H1 (cell line): ENCODE measurements at regions not wholly inside any gene's neighbourhood (a gene's known extent, or its start where the extent isn't known, plus 50 kb on each side); places are given as distances from the start of the nearest gene placed in this dataset.

Experiments used
- CTCF ChIA-PET: fragments of 300-600 bp; sonication (Branson Sonifier 250); formaldehyde crosslinking; loops from one replicate; lab custom pipeline; 2021; ENCODE audit not compliant: partially characterized antibody; lab: Charles Lee
- POLR2A ChIA-PET: fragments of 300-600 bp; sonication (Branson Sonifier 250); formaldehyde crosslinking; loops from one replicate; lab custom pipeline; 2021; ENCODE audit warnings: inconsistent platforms; ENCODE audit not compliant: partially characterized antibody; lab: Charles Lee
- DNase-seq, 2 experiments: peaks; one replicate each; pipeline versions ENCODE4 v3.0.0 to v3.0.0-alpha.2; 2010 to 2022; ENCODE audit warnings: low spot score in 2 of 2, low read depth in 1 of 2, mixed read lengths in 1 of 2
- FAIRE-seq: peaks from 2 replicates; lab custom pipeline; 2011; peaks lifted over from hg19 to GRCh38; lab: Jason Lieb, UNC
- H2AFZ ChIP-seq: 2 replicates; pipeline ENCODE4 v1.8.1; 2012; ENCODE audit warnings: low read length, inconsistent platforms
- H2AK5ac ChIP-seq: 2 replicates; pipeline ENCODE4 v1.6.1; 2013; ENCODE audit warnings: low read depth, low read length
- H2BK120ac ChIP-seq: replicated peaks from 2 replicates; pipeline ENCODE3; 2013; ENCODE audit warnings: low read depth, low read length, inconsistent platforms
- H2BK12ac ChIP-seq: 2 replicates; pipeline ENCODE4 v1.6.1; 2013; ENCODE audit warnings: low read depth, low read length
- H2BK15ac ChIP-seq: 2 replicates; pipeline ENCODE4 v1.6.1; 2013; ENCODE audit warnings: low read length
- H2BK20ac ChIP-seq: 2 replicates; pipeline ENCODE4 v1.6.1; 2013; ENCODE audit warnings: low read length
- H2BK5ac ChIP-seq: 2 replicates; pipeline ENCODE4 v1.6.1; 2013; ENCODE audit warnings: low read depth, low read length
- H3K14ac ChIP-seq: 2 replicates; pipeline ENCODE4 v1.6.1; 2013; ENCODE audit warnings: inconsistent platforms; ENCODE audit not compliant: insufficient read length
- H3K18ac ChIP-seq: 2 replicates; pipeline ENCODE4 v1.6.1; 2013; ENCODE audit warnings: low read length; ENCODE audit errors: extremely low read depth
- H3K23ac ChIP-seq: 2 replicates; pipeline ENCODE4 v1.6.1; 2013; ENCODE audit warnings: inconsistent platforms; ENCODE audit not compliant: insufficient read length
- H3K23me2 ChIP-seq: 2 replicates; pipeline ENCODE4 v1.6.1; 2013; ENCODE audit warnings: low read depth, low read length
- H3K27ac ChIP-seq: 2 replicates; pipeline ENCODE4 v1.6.1; 2011; ENCODE audit warnings: low read depth, low read length, inconsistent platforms
- H3K27me3 ChIP-seq, 4 experiments: replicated peaks in 1 of 4; 1 replicate in 1 of 4; 2 replicates in 3 of 4; pipeline versions ENCODE4 v1.6.1 to v1.8.1; 2011 to 2013; ENCODE audit warnings: low read length in 3 of 4, mild to moderate bottlenecking in 3 of 4, inconsistent platforms in 2 of 4, mixed read lengths in 2 of 4, moderate library complexity in 1 of 4; ENCODE audit not compliant: control insufficient read depth in 3 of 4, insufficient read depth in 3 of 4; ENCODE audit errors: extremely low read depth in 1 of 4
- H3K36me3 ChIP-seq, 4 experiments: 2 replicates each; pipeline versions ENCODE4 v1.6.1 to v1.8.1; 2011 to 2013; ENCODE audit warnings: mild to moderate bottlenecking in 4 of 4, low read length in 3 of 4, moderate library complexity in 2 of 4, control low read depth in 1 of 4, inconsistent platforms in 1 of 4; ENCODE audit not compliant: insufficient read depth in 4 of 4, control insufficient read depth in 2 of 4
- H3K4ac ChIP-seq: replicated peaks from 2 replicates; pipeline ENCODE3; 2013; ENCODE audit warnings: low read length, low read depth, mixed read lengths, inconsistent platforms; ENCODE audit not compliant: insufficient read length
- H3K4me1 ChIP-seq, 4 experiments: replicated peaks in 1 of 4; 1 replicate in 1 of 4; 2 replicates in 3 of 4; pipeline versions ENCODE4 v1.6.1 to v1.8.1; 2011 to 2013; ENCODE audit warnings: low read length in 3 of 4, inconsistent platforms in 2 of 4, mixed read lengths in 1 of 4; ENCODE audit not compliant: insufficient read depth in 4 of 4, control insufficient read depth in 3 of 4
- H3K4me2 ChIP-seq, 2 experiments: 2 replicates each; pipeline versions ENCODE4 v1.6.1 to v1.8.1; 2011 to 2013; ENCODE audit warnings: low read depth in 2 of 2, low read length in 2 of 2, control low read depth in 1 of 2, inconsistent platforms in 1 of 2, mild to moderate bottlenecking in 1 of 2; ENCODE audit not compliant: insufficient read depth in 1 of 2
- H3K4me3 ChIP-seq, 4 experiments: fragments of 200-600, 300-600 bp in 1 of 4; sonication (generic), shearing (Covaris generic), sonication (Bioruptor Twin) in 1 of 4; 2 replicates each; pipeline versions ENCODE4 v1.5.1 to v1.8.1; 2011 to 2016; ENCODE audit warnings: low read length in 4 of 4, low read depth in 3 of 4, control low read depth in 2 of 4, inconsistent platforms in 2 of 4, mild to moderate bottlenecking in 2 of 4, mixed read lengths in 1 of 4, moderate library complexity in 1 of 4; ENCODE audit not compliant: insufficient read depth in 2 of 4; ENCODE audit errors: extremely low read depth in 1 of 4
- H3K56ac ChIP-seq: replicated peaks from 2 replicates; pipeline ENCODE3; 2013; ENCODE audit warnings: low read depth, mild to moderate bottlenecking, mixed read lengths, low read length, inconsistent platforms; ENCODE audit not compliant: insufficient read length
- H3K79me1 ChIP-seq: 2 replicates; pipeline ENCODE4 v1.6.1; 2013; ENCODE audit warnings: low read depth, low read length, control low read depth
- H3K79me2 ChIP-seq, 2 experiments: 2 replicates each; pipeline versions ENCODE4 v1.6.1 to v1.8.1; 2012 to 2013; ENCODE audit warnings: low read length in 2 of 2, mild to moderate bottlenecking in 2 of 2, inconsistent platforms in 1 of 2; ENCODE audit not compliant: insufficient read depth in 2 of 2, control insufficient read depth in 1 of 2
- H3K9ac ChIP-seq, 4 experiments: replicated peaks in 1 of 4; 1 replicate in 1 of 4; 2 replicates in 3 of 4; pipeline versions ENCODE4 v1.6.1 to v1.8.1; 2011 to 2013; ENCODE audit warnings: low read depth in 3 of 4, low read length in 3 of 4, control low read depth in 2 of 4, mild to moderate bottlenecking in 2 of 4, moderate library complexity in 2 of 4, inconsistent platforms in 1 of 4; ENCODE audit errors: extremely low read depth in 1 of 4
- H3K9me3 ChIP-seq, 2 experiments: 2 replicates each; pipeline versions ENCODE4 v1.6.1 to v1.8.1; 2012 to 2013; ENCODE audit warnings: mild to moderate bottlenecking in 2 of 2, moderate library complexity in 2 of 2, control low read depth in 1 of 2, inconsistent platforms in 1 of 2, low read depth in 1 of 2, low read length in 1 of 2, mixed read lengths in 1 of 2; ENCODE audit not compliant: insufficient read depth in 2 of 2
- H4K20me1 ChIP-seq, 2 experiments: replicated peaks in 1 of 2; 2 replicates each; pipeline versions ENCODE3 to v1.8.1; 2011 to 2013; ENCODE audit warnings: inconsistent platforms in 2 of 2, low read length in 2 of 2, mild to moderate bottlenecking in 1 of 2; ENCODE audit not compliant: insufficient read depth in 2 of 2, control insufficient read depth in 1 of 2
- H4K5ac ChIP-seq: 2 replicates; pipeline ENCODE4 v1.6.1; 2013; ENCODE audit warnings: low read length, low read depth, mixed read lengths, inconsistent platforms; ENCODE audit not compliant: insufficient read length
- H4K8ac ChIP-seq: 2 replicates; pipeline ENCODE4 v1.8.0; 2013; ENCODE audit warnings: mild to moderate bottlenecking, moderate library complexity, low read length, inconsistent platforms; ENCODE audit not compliant: insufficient read depth; ENCODE audit errors: extremely low read depth
- H4K91ac ChIP-seq: replicated peaks from 2 replicates; pipeline ENCODE3; 2013; ENCODE audit warnings: low read length, mixed read lengths, inconsistent platforms; ENCODE audit not compliant: insufficient read length
- BRCA1 ChIP-seq: IDR thresholded peaks from 2 replicates; pipeline ENCODE4 v1.6.1; 2012; ENCODE audit warnings: low read depth, low read length, improper control_type of control experiment
- CTBP2 ChIP-seq: IDR thresholded peaks from 2 replicates; pipeline ENCODE4 v1.7.0; 2011; ENCODE audit warnings: borderline replicate concordance, mild to moderate bottlenecking, moderate library complexity, mixed read lengths, low read length; ENCODE audit not compliant: insufficient read depth, insufficient read length
- EGR1 ChIP-seq: IDR thresholded peaks from 2 replicates; pipeline ENCODE4 v1.6.1; 2011; ENCODE audit warnings: low read depth, low read length, borderline replicate concordance
- EZH2 ChIP-seq: fragments of 200-600 bp; sonication (generic); IDR thresholded peaks from 2 replicates; pipeline ENCODE4 v1.7.1; 2012; ENCODE audit warnings: low read depth, mild to moderate bottlenecking, moderate library complexity, low read length, inconsistent platforms; ENCODE audit not compliant: severe bottlenecking
- NANOG ChIP-seq: IDR thresholded peaks from 2 replicates; pipeline ENCODE4 v1.6.1; 2011; ENCODE audit warnings: low read length, low read depth, mild to moderate bottlenecking, inconsistent platforms; ENCODE audit not compliant: insufficient read depth, poor library complexity, severe bottlenecking
- PHF8 ChIP-seq: fragments of 200-600 bp; sonication (generic); conservative IDR thresholded peaks from 2 replicates; pipeline ENCODE4 v1.7.1; 2012; ENCODE audit warnings: low read depth, mild to moderate bottlenecking, inconsistent platforms, low read length, moderate library complexity
- POLR2A ChIP-seq, 2 experiments: IDR thresholded peaks; 1 replicate in 1 of 2; 2 replicates in 1 of 2; pipeline ENCODE4 v1.6.1; 2011; ENCODE audit warnings: low read depth in 2 of 2, low read length in 2 of 2, mild to moderate bottlenecking in 2 of 2; ENCODE audit errors: control extremely low read depth in 1 of 2
- POLR2AphosphoS5 ChIP-seq: IDR thresholded peaks from 2 replicates; pipeline ENCODE4 v1.6.1; 2011; ENCODE audit warnings: low read depth, low read length
- POU5F1 ChIP-seq: IDR thresholded peaks from 2 replicates; pipeline ENCODE4 v1.6.1; 2011; ENCODE audit warnings: low read depth, mild to moderate bottlenecking, low read length, moderate library complexity
- RAD21 ChIP-seq, 2 experiments: IDR thresholded peaks in 1 of 2; conservative IDR thresholded peaks in 1 of 2; 2 replicates each; pipeline ENCODE4 v1.6.1; 2011; ENCODE audit warnings: low read depth in 2 of 2, low read length in 2 of 2, improper control_type of control experiment in 1 of 2, inconsistent platforms in 1 of 2, mild to moderate bottlenecking in 1 of 2, moderate library complexity in 1 of 2
- WGBS, 2 experiments: shearing (Covaris generic) in 1 of 2; methylation state at CpG; one replicate each; pipeline versions ENCODE4 v1.1.6 to v1.1.7; 2013 to 2015; ENCODE audit warnings: low lambda C conversion rate in 2 of 2, mixed read lengths in 2 of 2, inconsistent platforms in 1 of 2, low coverage in 1 of 2, missing lambda C conversion rate in 1 of 2; ENCODE audit not compliant: insufficient replicate concordance in 2 of 2, insufficient coverage in 1 of 2, insufficient read length in 1 of 2; ENCODE audit errors: extremely low coverage in 1 of 2, missing lambda C conversion rate in 1 of 2; 5-methylcytosine and 5-hydroxymethylcytosine counted together
- TF ChIP-seq, protein P1 (sequence below): IDR thresholded peaks from 2 replicates; pipeline ENCODE4 v1.6.1; 2011; ENCODE audit warnings: low read depth, mild to moderate bottlenecking, low read length; ENCODE audit not compliant: insufficient read depth

- Histone ChIP-seq H3K4me1 (peaks cover 0 to 3% (median 1%) of the 10 kb centered on the region in 4 experiments; a peak in 5 of 7 replicates), H3K23ac (no peak overlapping the region), H4K5ac (no peak overlapping the region), H3K9ac (no peak overlapping the region), H3K4me3 (no peak overlapping the region), H4K8ac (no peak overlapping the region), H3K4ac (no peak overlapping the region), H3K79me1 (no peaks in the 10 kb centered on the region), H3K36me3 (no peaks in the 10 kb centered on the region), H2BK15ac (no peak overlapping the region), H3K9me3 (no peaks in the 10 kb centered on the region), H3K56ac (no peak overlapping the region), H3K27me3 (no peaks in the 10 kb centered on the region), H3K79me2 (no peaks in the 10 kb centered on the region), H2BK5ac (no peak overlapping the region), H3K23me2 (peaks cover 5% of the 10 kb centered on the region; the same call in 1 of the 2 replicates), H2BK20ac (no peak overlapping the region), H3K4me2 (no peak overlapping the region), H2BK12ac (no peak overlapping the region), H3K14ac (no peak overlapping the region), H2AK5ac (no peak overlapping the region), H2AFZ (no peak overlapping the region), H3K18ac (no peak overlapping the region), H4K20me1 (peaks cover 0 to 3% of the 10 kb centered on the region in 2 experiments), H3K27ac (no peak overlapping the region), H4K91ac (no peak overlapping the region), H2BK120ac (no peak overlapping the region)
- TF ChIP-seq PHF8 (no peak), CTBP2 (no peak), POLR2AphosphoS5 (no peak), POU5F1 (no peak), BRCA1 (no peak), EZH2 (no peak), RAD21 (IDR thresholded peaks at IDR 0.05 in 1 of 2, conservative IDR thresholded peaks at IDR 0.05 in 1 of 2; ENCODE audit: low read depth in 2 of 2, low read length in 2 of 2) (no peak), POLR2A (IDR thresholded peaks at IDR 0.05; ENCODE audit: control extremely low read depth in 1 of 2, low read depth in 2 of 2, low read length in 2 of 2) (no peak), EGR1 (no peak), NANOG (no peak)
- TF ChIP-seq, protein P1, sequence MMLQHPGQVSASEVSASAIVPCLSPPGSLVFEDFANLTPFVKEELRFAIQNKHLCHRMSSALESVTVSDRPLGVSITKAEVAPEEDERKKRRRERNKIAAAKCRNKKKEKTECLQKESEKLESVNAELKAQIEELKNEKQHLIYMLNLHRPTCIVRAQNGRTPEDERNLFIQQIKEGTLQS = no peak
- 78% methylated on average over 5 of the region's 5 CpGs; no CpG with 5 or more reads in 1 of the 2 experiments for WGBS, 2 experiments
- FAIRE-seq (no peak), DNase-seq (no peak)
- CTCF ChIA-PET = interaction anchor here (0.9 to 2.7 kb wide), 4 partner anchors 9 to 493 kb away, joined by 3 to 10 read pairs (median 4); no protein-coding TSS in a partner anchor
- POLR2A ChIA-PET = interaction anchor here (0.9 kb wide), 1 partner anchor 18 kb away, joined by 3 read pairs; no protein-coding TSS in a partner anchor
Measured at GRCh38 chr20:57043091-57043490, 223.3 kb downstream of the BMP7 start.
